HFFc6 (cell line): ENCODE measurements at regions not wholly inside any gene's neighbourhood (a gene's known extent, or its start where the extent isn't known, plus 50 kb on each side); places are given as distances from the start of the nearest gene placed in this dataset.
"Not testable (repeated sequence)": the region's sequence is repeated elsewhere in the genome, so short reads cannot be mapped to it uniquely, and the experiment has no call there.

ENCODE experiments used
- DNase-seq: peaks from one replicate; pipeline ENCODE4 v3.0.0-alpha.2; 2018
- H3K27ac Mint-ChIP-seq: 2 replicates; pipeline ENCODE4 v1.8.0; 2020; ENCODE audit warnings: mild to moderate bottlenecking, mixed read lengths
- H3K27me3 Mint-ChIP-seq: 2 replicates; pipeline ENCODE4 v1.8.0; 2021; ENCODE audit warnings: mild to moderate bottlenecking, moderate library complexity, mixed read lengths; ENCODE audit not compliant: insufficient read depth
- H3K36me3 Mint-ChIP-seq: 2 replicates; pipeline ENCODE4 v1.8.0; 2021; ENCODE audit warnings: low read depth, mixed read lengths
- H3K4me1 Mint-ChIP-seq: 2 replicates; pipeline ENCODE4 v1.8.0; 2020; ENCODE audit warnings: low read depth, mixed read lengths
- H3K4me3 Mint-ChIP-seq: 2 replicates; pipeline ENCODE4 v1.8.0; 2020; ENCODE audit warnings: mild to moderate bottlenecking, moderate library complexity, mixed read lengths
- H3K9me3 Mint-ChIP-seq: 2 replicates; pipeline ENCODE4 v1.8.0; 2020; ENCODE audit warnings: mild to moderate bottlenecking, mixed read lengths
- CTCF ChIP-seq: fragments of 200-600 bp; sonication (generic); IDR thresholded peaks from 2 replicates; pipeline ENCODE4 v1.5.0; 2021; ENCODE audit warnings: antibody characterized with exemption, mild to moderate bottlenecking

- Mint-ChIP-seq H3K27me3 (peaks cover 2% of the 10 kb centered on the region; the same call in 1 of the 2 replicates), H3K9me3 (peaks cover 26% of the 10 kb centered on the region), H3K4me1 (no peaks in the 10 kb centered on the region), H3K36me3 (no peaks in the 10 kb centered on the region), H3K4me3 (no peak overlapping the region), H3K27ac (no peak overlapping the region)
- no peak for DNase-seq
- TF ChIP-seq CTCF = no peak
Measured at GRCh38 chr2:35591886-35592285, 763.7 kb upstream of the CRIM1 start.

- Mint-ChIP-seq H3K27ac (no peak overlapping the region), H3K4me1 (no peaks in the 10 kb centered on the region), H3K36me3 (no peaks in the 10 kb centered on the region), H3K4me3 (no peak overlapping the region), H3K9me3 (peaks cover 42% of the 10 kb centered on the region), H3K27me3 (peaks cover 2% of the 10 kb centered on the region; the same call in 1 of the 2 replicates)
- TF ChIP-seq CTCF = no peak
- no peak for DNase-seq
Measured at GRCh38 chr2:35585972-35586371, 769.6 kb upstream of the CRIM1 start.

- Mint-ChIP-seq H3K36me3 (no peaks in the 10 kb centered on the region), H3K9me3 (peaks cover 32% of the 10 kb centered on the region), H3K4me3 (no peak overlapping the region), H3K4me1 (no peaks in the 10 kb centered on the region), H3K27ac (no peak overlapping the region), H3K27me3 (no peaks in the 10 kb centered on the region)
- TF ChIP-seq CTCF = no peak
- no peak for DNase-seq
Measured at GRCh38 chr2:35582637-35583036, 772.9 kb upstream of the CRIM1 start.

- DNase-seq = no peak
- Mint-ChIP-seq H3K4me3 (no peak overlapping the region), H3K36me3 (no peaks in the 10 kb centered on the region), H3K27me3 (no peaks in the 10 kb centered on the region), H3K27ac (no peak overlapping the region), H3K4me1 (no peaks in the 10 kb centered on the region), H3K9me3 (peaks cover 27% of the 10 kb centered on the region)
- TF ChIP-seq CTCF = no peak
Measured at GRCh38 chr2:35580956-35581355, 774.6 kb upstream of the CRIM1 start.

GRCh38 chr2:35568574-35568973 lies 787.0 kb upstream of the CRIM1 start:
- peaks cover 39% of the 10 kb centered on the region for H3K9me3 Mint-ChIP-seq
- not testable (repeated sequence) for H3K27ac Mint-ChIP-seq, H3K4me1 Mint-ChIP-seq, H3K36me3 Mint-ChIP-seq, H3K27me3 Mint-ChIP-seq, DNase-seq, H3K4me3 Mint-ChIP-seq

GRCh38 chr2:35562488-35562887 lies 793.1 kb upstream of the CRIM1 start:
- H3K36me3 Mint-ChIP-seq = no peaks in the 10 kb centered on the region
- no peak overlapping the region for H3K27ac Mint-ChIP-seq
- no peaks in the 10 kb centered on the region for H3K27me3 Mint-ChIP-seq
- no peaks in the 10 kb centered on the region for H3K4me1 Mint-ChIP-seq
- peaks cover 35% of the 10 kb centered on the region for H3K9me3 Mint-ChIP-seq
- H3K4me3 Mint-ChIP-seq = no peak overlapping the region
- TF ChIP-seq CTCF = no peak
- no peak for DNase-seq
